ENCODE measurements at regions not wholly inside any gene's neighbourhood (a gene's known extent, or its start where the extent isn't known, plus 50 kb on each side); places are given as distances from the start of the nearest gene placed in this dataset.

DNA sequence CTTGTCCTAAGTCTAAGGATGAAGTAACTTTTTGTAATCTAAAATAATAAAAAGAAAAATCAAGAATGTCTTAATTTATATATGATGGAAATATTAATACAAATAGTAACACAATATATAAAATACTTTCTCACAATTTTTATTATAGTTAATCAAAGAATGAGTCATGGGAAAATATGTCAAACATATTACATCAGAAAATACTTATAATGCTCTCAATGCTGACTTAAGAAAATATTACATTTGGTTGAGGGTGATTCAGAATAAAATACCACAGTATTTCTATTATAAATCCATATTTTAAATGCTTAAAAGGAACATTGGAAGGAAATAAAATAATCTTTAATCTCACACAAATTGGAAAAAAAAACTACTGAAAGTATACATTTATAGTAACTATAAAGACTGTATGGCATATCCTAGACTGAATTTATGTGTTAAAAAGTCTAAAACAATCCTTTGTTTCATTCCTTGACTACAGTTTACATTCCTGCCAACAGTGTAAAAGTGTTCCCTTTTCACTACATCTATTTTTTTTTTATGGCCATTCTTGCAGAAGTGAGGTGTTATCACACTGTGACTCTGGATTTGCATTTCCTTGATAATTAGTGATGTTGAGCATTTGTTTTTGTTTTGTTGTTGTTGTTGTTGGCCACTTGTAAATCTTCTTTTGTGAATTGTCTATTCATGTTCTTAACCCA lies 1573.5 kb upstream of the ACVR2A start:
- no peaks in the 10 kb centered on the region for H3K9me2 ChIP-seq (ENCODE audit: insufficient read depth)
- H3K4me2 ChIP-seq (ENCODE audit: low read length): no peak overlapping the region
- H3K27ac ChIP-seq (ENCODE audit: low read depth, low read length): no peak overlapping the region
- intact Hi-C loops (cut with micrococcal nuclease): no loop called here
- no peak overlapping the region for H2AFZ ChIP-seq (ENCODE audit: low read depth, low read length, poor library complexity, severe bottlenecking)
- H3K36me3 ChIP-seq (ENCODE audit: control insufficient read depth in 1 of 2, insufficient read depth in 2 of 2, low read length in 2 of 2): no peaks in the 10 kb centered on the region
- H3K4me3 ChIP-seq (replicated peaks in 1 of 2; ENCODE audit: low read depth in 1 of 2, low read length in 2 of 2): no peak overlapping the region
- ATAC-seq (no peak), DNase-seq (ENCODE audit: low read depth, low spot score) (no peak)
- no peak for TF ChIP-seq JUND (IDR thresholded peaks at IDR 0.05)
- TF ChIP-seq ZFX (IDR thresholded peaks at IDR 0.05): no peak
- no peak for TF ChIP-seq SIN3A (IDR thresholded peaks at IDR 0.05; ENCODE audit: low read depth)
- TF ChIP-seq ZNF274 (IDR thresholded peaks at IDR 0.05; ENCODE audit: low read depth, low read length): no peak
- no peak for TF ChIP-seq TCF7L2 (IDR thresholded peaks at IDR 0.05; ENCODE audit: borderline replicate concordance, extremely low read depth, insufficient read depth, insufficient read length)
- no peak for TF ChIP-seq POLR2A (IDR thresholded peaks at IDR 0.05; ENCODE audit: borderline replicate concordance, extremely low read depth, insufficient read depth, insufficient read length)
- no peak for TF ChIP-seq RAD21 (IDR thresholded peaks at IDR 0.05; ENCODE audit: low read depth)
- no peak for TF ChIP-seq CEBPB (IDR thresholded peaks at IDR 0.05; ENCODE audit: low read depth)
- no peak for TF ChIP-seq YY1 (IDR thresholded peaks at IDR 0.05; ENCODE audit: extremely low read depth, insufficient replicate concordance, low read depth, low read length)
- no peak for TF ChIP-seq EZH2phosphoT487 (IDR thresholded peaks at IDR 0.05; ENCODE audit: borderline replicate concordance)
- no peak for TF ChIP-seq EGR1 (IDR thresholded peaks at IDR 0.05; ENCODE audit: low read depth)
- TF ChIP-seq SP1 (IDR thresholded peaks at IDR 0.05; ENCODE audit: low read depth): no peak
- no peak for TF ChIP-seq MAX (IDR thresholded peaks at IDR 0.05)
- TF ChIP-seq EZH2 (IDR thresholded peaks at IDR 0.05): no peak
- TF ChIP-seq ZBTB33 (IDR thresholded peaks at IDR 0.05; ENCODE audit: extremely low read depth, insufficient replicate concordance, low read length): no peak
- no peak for TF ChIP-seq ELF1 (IDR thresholded peaks at IDR 0.05; ENCODE audit: borderline replicate concordance, low read depth)
- TF ChIP-seq, protein P1, sequence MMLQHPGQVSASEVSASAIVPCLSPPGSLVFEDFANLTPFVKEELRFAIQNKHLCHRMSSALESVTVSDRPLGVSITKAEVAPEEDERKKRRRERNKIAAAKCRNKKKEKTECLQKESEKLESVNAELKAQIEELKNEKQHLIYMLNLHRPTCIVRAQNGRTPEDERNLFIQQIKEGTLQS (IDR thresholded peaks at IDR 0.05): no peak
- TF ChIP-seq FOSL1 (IDR thresholded peaks at IDR 0.05; ENCODE audit: low read depth): no peak
- TF ChIP-seq SRF (IDR thresholded peaks at IDR 0.05; ENCODE audit: low read depth): no peak
- TF ChIP-seq CTCF (IDR thresholded peaks at IDR 0.05 in 2 of 3, conservative IDR thresholded peaks at IDR 0.05 in 1 of 3; ENCODE audit: borderline replicate concordance in 1 of 3, insufficient read depth in 1 of 3, low read depth in 2 of 3, low read length in 2 of 3): no peak
- H3K9me3 ChIP-seq (ENCODE audit: control insufficient read depth in 1 of 2, insufficient read depth in 1 of 2, low read depth in 1 of 2, low read length in 2 of 2): no peaks in the 10 kb centered on the region
- no peaks in the 10 kb centered on the region for H3K79me2 ChIP-seq (ENCODE audit: insufficient read depth, low read length)
- no TSS peak for BruUV-seq (replicated peaks)
- no peak overlapping the region for H3K9ac ChIP-seq (ENCODE audit: low read length)
- H4K20me1 ChIP-seq (ENCODE audit: insufficient read depth): no peaks in the 10 kb centered on the region
- CTCF ChIA-PET: no interaction called here
- H3K27me3 ChIP-seq (ENCODE audit: insufficient read depth, low read length): no peaks in the 10 kb centered on the region
- POLR2A ChIA-PET: no interaction called here
- RAD21 ChIA-PET (ENCODE audit: low non-redundant PET in 1 of 2, low total read pairs in 2 of 2, uncharacterized antibody in 2 of 2, unreplicated experiment in 2 of 2): no interaction called here
- no peaks in the 10 kb centered on the region for H3K4me1 ChIP-seq (ENCODE audit: control insufficient read depth in 1 of 2, insufficient read depth in 2 of 2, low read length in 2 of 2)
